ENCODE measurements at regions not wholly inside any gene's neighbourhood (a gene's known extent, or its start where the extent isn't known, plus 50 kb on each side); places are given as distances from the start of the nearest gene placed in this dataset.
"Not testable (repeated sequence)": the region's sequence is repeated elsewhere in the genome, so short reads cannot be mapped to it uniquely, and the experiment has no call there.

- TF ChIP-seq CTCF (conservative IDR thresholded peaks at IDR 0.05; ENCODE audit: low read depth, low read length), result no peak
- DNase-seq (ENCODE audit: low read depth), result peak; percentile 80
- no peak overlapping the region for H3K4me3 ChIP-seq (ENCODE audit: low read depth, low read length)
Measured at GRCh38 chr13:90485436-90485835, 862.1 kb upstream of the MIR17HG start.

- DNase-seq (ENCODE audit: low read depth), result no peak
- H3K4me3 ChIP-seq (ENCODE audit: low read depth, low read length), result no peak overlapping the region
- no peak for TF ChIP-seq CTCF (conservative IDR thresholded peaks at IDR 0.05; ENCODE audit: low read depth, low read length)
Measured at GRCh38 chr13:90492872-90493271, 854.6 kb upstream of the MIR17HG start.

- no peak for TF ChIP-seq CTCF (conservative IDR thresholded peaks at IDR 0.05; ENCODE audit: low read depth, low read length)
Measured at GRCh38 chr13:90493667-90494066, 853.8 kb upstream of the MIR17HG start.

GRCh38 chr13:90494849-90495248 lies 852.6 kb upstream of the MIR17HG start:
- not testable (repeated sequence) for H3K4me3 ChIP-seq (ENCODE audit: low read depth, low read length); DNase-seq (ENCODE audit: low read depth)

More at GRCh38 chr13:90493667-90494066, 853.8 kb upstream of the MIR17HG start:
- H3K4me3 ChIP-seq (ENCODE audit: low read depth, low read length), result no peak overlapping the region
- peak; percentile 20 for DNase-seq (ENCODE audit: low read depth)

GRCh38 chr13:90498096-90498495 lies 849.4 kb upstream of the MIR17HG start:
- TF ChIP-seq CTCF (conservative IDR thresholded peaks at IDR 0.05; ENCODE audit: low read depth, low read length), result no peak
- no peak overlapping the region for H3K4me3 ChIP-seq (ENCODE audit: low read depth, low read length)
- DNase-seq (ENCODE audit: low read depth), result no peak

GRCh38 chr13:90498816-90499215 lies 848.7 kb upstream of the MIR17HG start:
- DNase-seq (ENCODE audit: low read depth), result no peak
- no peak for TF ChIP-seq CTCF (conservative IDR thresholded peaks at IDR 0.05; ENCODE audit: low read depth, low read length)
- no peak overlapping the region for H3K4me3 ChIP-seq (ENCODE audit: low read depth, low read length)

GRCh38 chr13:90500569-90500968 lies 846.9 kb upstream of the MIR17HG start:
- no peak for TF ChIP-seq CTCF (conservative IDR thresholded peaks at IDR 0.05; ENCODE audit: low read depth, low read length)
- DNase-seq (ENCODE audit: low read depth), result no peak
- H3K4me3 ChIP-seq (ENCODE audit: low read depth, low read length), result no peak overlapping the region

GRCh38 chr13:90502153-90502552 lies 845.3 kb upstream of the MIR17HG start:
- TF ChIP-seq CTCF (conservative IDR thresholded peaks at IDR 0.05; ENCODE audit: low read depth, low read length), result no peak
- no peak for DNase-seq (ENCODE audit: low read depth)
- H3K4me3 ChIP-seq (ENCODE audit: low read depth, low read length), result no peak overlapping the region

Data from epithelial cell of proximal tubule (primary cell).